DOHH2 (cell line): ENCODE measurements at regions not wholly inside any gene's neighbourhood (a gene's known extent, or its start where the extent isn't known, plus 50 kb on each side); places are given as distances from the start of the nearest gene placed in this dataset.
"Not testable (repeated sequence)": the region's sequence is repeated elsewhere in the genome, so short reads cannot be mapped to it uniquely, and the experiment has no call there.

Source experiments
- EZH2phosphoT487 ChIP-seq: fragments of 200-600 bp; sonication (generic); IDR thresholded peaks from 2 replicates; pipeline ENCODE4 v1.6.1; 2017; ENCODE audit warnings: borderline replicate concordance, mild to moderate bottlenecking, antibody characterized with exemption, low read length, moderate library complexity, mixed read lengths
- TF ChIP-seq, protein P1 (sequence below): fragments of 200-600 bp; sonication (generic); IDR thresholded peaks from one replicate; pipeline ENCODE4 v1.5.1; 2014; ENCODE audit warnings: antibody characterized with exemption, mild to moderate bottlenecking, low read depth, low read length; ENCODE audit not compliant: poor library complexity, severe bottlenecking

DNA sequence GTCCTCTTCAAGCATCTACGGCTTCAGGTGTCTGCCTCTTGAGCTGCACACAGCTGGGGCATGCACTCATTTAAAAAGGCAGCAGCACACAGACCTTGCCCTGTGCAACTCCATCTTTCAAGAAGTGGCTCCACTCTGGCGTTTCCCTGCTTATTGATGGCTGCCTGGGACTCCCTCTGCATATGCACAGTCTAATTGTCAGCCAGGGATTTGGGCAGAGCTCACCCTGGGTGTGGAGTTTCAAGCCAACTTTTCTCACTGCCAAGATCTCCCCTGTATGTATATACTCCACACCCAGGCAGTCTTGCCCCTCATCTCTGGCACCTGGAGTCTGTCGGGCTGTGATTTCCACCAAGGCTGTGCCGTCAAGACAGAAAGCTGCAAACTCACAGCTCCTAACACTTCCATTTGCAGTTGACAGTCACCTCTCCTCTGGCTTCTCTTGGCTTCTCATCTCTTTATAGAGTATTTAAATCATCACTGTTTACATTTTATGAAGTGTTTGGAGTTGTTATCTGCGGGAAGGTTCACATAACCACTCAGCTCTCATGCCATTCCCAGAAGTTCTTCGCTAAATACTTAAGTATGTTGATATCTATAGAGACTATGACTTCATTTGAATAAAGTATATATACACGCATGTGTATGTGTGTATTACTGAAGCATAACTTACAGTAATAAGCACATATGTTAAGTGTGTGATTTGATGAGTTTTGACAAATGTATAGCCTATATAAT lies 130.5 kb upstream of the ZNF469 start:
- TF ChIP-seq, protein P1, sequence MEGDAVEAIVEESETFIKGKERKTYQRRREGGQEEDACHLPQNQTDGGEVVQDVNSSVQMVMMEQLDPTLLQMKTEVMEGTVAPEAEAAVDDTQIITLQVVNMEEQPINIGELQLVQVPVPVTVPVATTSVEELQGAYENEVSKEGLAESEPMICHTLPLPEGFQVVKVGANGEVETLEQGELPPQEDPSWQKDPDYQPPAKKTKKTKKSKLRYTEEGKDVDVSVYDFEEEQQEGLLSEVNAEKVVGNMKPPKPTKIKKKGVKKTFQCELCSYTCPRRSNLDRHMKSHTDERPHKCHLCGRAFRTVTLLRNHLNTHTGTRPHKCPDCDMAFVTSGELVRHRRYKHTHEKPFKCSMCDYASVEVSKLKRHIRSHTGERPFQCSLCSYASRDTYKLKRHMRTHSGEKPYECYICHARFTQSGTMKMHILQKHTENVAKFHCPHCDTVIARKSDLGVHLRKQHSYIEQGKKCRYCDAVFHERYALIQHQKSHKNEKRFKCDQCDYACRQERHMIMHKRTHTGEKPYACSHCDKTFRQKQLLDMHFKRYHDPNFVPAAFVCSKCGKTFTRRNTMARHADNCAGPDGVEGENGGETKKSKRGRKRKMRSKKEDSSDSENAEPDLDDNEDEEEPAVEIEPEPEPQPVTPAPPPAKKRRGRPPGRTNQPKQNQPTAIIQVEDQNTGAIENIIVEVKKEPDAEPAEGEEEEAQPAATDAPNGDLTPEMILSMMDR, result not testable (repeated sequence)
- TF ChIP-seq EZH2phosphoT487, result not testable (repeated sequence)
